ENCODE measurements at regions not wholly inside any gene's neighbourhood (a gene's known extent, or its start where the extent isn't known, plus 50 kb on each side); places are given as distances from the start of the nearest gene placed in this dataset.

GRCh38 chr4:31735004-31735403 is 1014.8 kb downstream of the PCDH7 start:
- TF ChIP-seq, protein P1, sequence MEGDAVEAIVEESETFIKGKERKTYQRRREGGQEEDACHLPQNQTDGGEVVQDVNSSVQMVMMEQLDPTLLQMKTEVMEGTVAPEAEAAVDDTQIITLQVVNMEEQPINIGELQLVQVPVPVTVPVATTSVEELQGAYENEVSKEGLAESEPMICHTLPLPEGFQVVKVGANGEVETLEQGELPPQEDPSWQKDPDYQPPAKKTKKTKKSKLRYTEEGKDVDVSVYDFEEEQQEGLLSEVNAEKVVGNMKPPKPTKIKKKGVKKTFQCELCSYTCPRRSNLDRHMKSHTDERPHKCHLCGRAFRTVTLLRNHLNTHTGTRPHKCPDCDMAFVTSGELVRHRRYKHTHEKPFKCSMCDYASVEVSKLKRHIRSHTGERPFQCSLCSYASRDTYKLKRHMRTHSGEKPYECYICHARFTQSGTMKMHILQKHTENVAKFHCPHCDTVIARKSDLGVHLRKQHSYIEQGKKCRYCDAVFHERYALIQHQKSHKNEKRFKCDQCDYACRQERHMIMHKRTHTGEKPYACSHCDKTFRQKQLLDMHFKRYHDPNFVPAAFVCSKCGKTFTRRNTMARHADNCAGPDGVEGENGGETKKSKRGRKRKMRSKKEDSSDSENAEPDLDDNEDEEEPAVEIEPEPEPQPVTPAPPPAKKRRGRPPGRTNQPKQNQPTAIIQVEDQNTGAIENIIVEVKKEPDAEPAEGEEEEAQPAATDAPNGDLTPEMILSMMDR (conservative IDR thresholded peaks at IDR 0.05; ENCODE audit: low read length) = no peak
- no peak for TF ChIP-seq EZH2phosphoT487 (IDR thresholded peaks at IDR 0.05; ENCODE audit: borderline replicate concordance, low read depth, low read length)
